H1 (cell line): ENCODE measurements at regions not wholly inside any gene's neighbourhood (a gene's known extent, or its start where the extent isn't known, plus 50 kb on each side); places are given as distances from the start of the nearest gene placed in this dataset.

ENCODE experiments used
- ATF3 ChIP-seq: IDR thresholded peaks from 2 replicates; pipeline ENCODE4 v1.6.1; 2011; ENCODE audit warnings: low read depth, mild to moderate bottlenecking, low read length; ENCODE audit not compliant: insufficient read depth
- CEBPB ChIP-seq: IDR thresholded peaks from 2 replicates; pipeline ENCODE4 v1.6.1; 2012; ENCODE audit warnings: low read depth, low read length
- CHD7 ChIP-seq: fragments of 300-600 bp; sonication (generic); IDR thresholded peaks from 2 replicates; pipeline ENCODE4 v1.7.1; 2012; ENCODE audit warnings: low read length, moderate library complexity, mild to moderate bottlenecking, inconsistent platforms; ENCODE audit not compliant: insufficient replicate concordance
- CTBP2 ChIP-seq: IDR thresholded peaks from 2 replicates; pipeline ENCODE4 v1.7.0; 2011; ENCODE audit warnings: borderline replicate concordance, mild to moderate bottlenecking, moderate library complexity, mixed read lengths, low read length; ENCODE audit not compliant: insufficient read depth, insufficient read length
- EP300 ChIP-seq, 2 experiments: IDR thresholded peaks; 1 replicate in 1 of 2; 2 replicates in 1 of 2; pipeline ENCODE4 v1.6.1; 2011 to 2012; ENCODE audit warnings: low read depth in 2 of 2, low read length in 2 of 2, mild to moderate bottlenecking in 2 of 2, borderline replicate concordance in 1 of 2, inconsistent platforms in 1 of 2, moderate library complexity in 1 of 2
- HDAC6 ChIP-seq: IDR thresholded peaks from one replicate; pipeline ENCODE4 v1.7.1; 2012; ENCODE audit warnings: low read depth, mild to moderate bottlenecking, inconsistent platforms, low read length, moderate library complexity
- RAD21 ChIP-seq, 2 experiments: IDR thresholded peaks in 1 of 2; conservative IDR thresholded peaks in 1 of 2; 2 replicates each; pipeline ENCODE4 v1.6.1; 2011; ENCODE audit warnings: low read depth in 2 of 2, low read length in 2 of 2, improper control_type of control experiment in 1 of 2, inconsistent platforms in 1 of 2, mild to moderate bottlenecking in 1 of 2, moderate library complexity in 1 of 2
- RXRA ChIP-seq: IDR thresholded peaks from 2 replicates; pipeline ENCODE4 v1.6.1; 2011; ENCODE audit warnings: low read depth, mild to moderate bottlenecking, low read length, moderate library complexity; ENCODE audit not compliant: insufficient read depth
- SP2 ChIP-seq: IDR thresholded peaks from 2 replicates; pipeline ENCODE4 v1.6.1; 2012; ENCODE audit warnings: mild to moderate bottlenecking, low read length, inconsistent platforms
- SP4 ChIP-seq: IDR thresholded peaks from 2 replicates; pipeline ENCODE4 v1.6.1; 2012; ENCODE audit warnings: low read length, inconsistent platforms
- TBP ChIP-seq: IDR thresholded peaks from 2 replicates; pipeline ENCODE4 v1.6.1; 2011; ENCODE audit warnings: low read depth, low read length, improper control_type of control experiment

- no peak for TF ChIP-seq CHD7
- TF ChIP-seq RXRA, result no peak
- TF ChIP-seq HDAC6, result no peak
- TF ChIP-seq SP2, result no peak
- peak; percentile 36 to 46 for TF ChIP-seq RAD21 (IDR thresholded peaks at IDR 0.05 in 1 of 2, conservative IDR thresholded peaks at IDR 0.05 in 1 of 2; ENCODE audit: low read depth in 2 of 2, low read length in 2 of 2)
- TF ChIP-seq CEBPB, result 0 out of 2 replicates have a peak, but pooled peaks have one; percentile 22
- TF ChIP-seq EP300 (IDR thresholded peaks at IDR 0.05; ENCODE audit: borderline replicate concordance in 1 of 2, low read depth in 2 of 2, low read length in 2 of 2), result no peak
- TF ChIP-seq ATF3, result 0 out of 2 replicates have a peak, but pooled peaks have one; percentile 20
- TF ChIP-seq SP4, result no peak
- TF ChIP-seq TBP, result 0 out of 2 replicates have a peak, but pooled peaks have one; percentile 31
- no peak for TF ChIP-seq CTBP2
Measured at GRCh38 chr11:32334822-32335221, 100.5 kb downstream of the WT1 start (continued).
